Activated naive CD4-positive, alpha-beta T cell treated with anti-CD3 and anti-CD28 coated beads for 36 hours (primary cell): ENCODE measurements at regions not wholly inside any gene's neighbourhood (a gene's known extent, or its start where the extent isn't known, plus 50 kb on each side); places are given as distances from the start of the nearest gene placed in this dataset.
A peak's percentile ranks its signal among the peaks of the same experiment; 100 is the strongest.
"Not testable (repeated sequence)": the region's sequence is repeated elsewhere in the genome, so short reads cannot be mapped to it uniquely, and the experiment has no call there.

Source experiments
- CTCF ChIA-PET: fragments of 350-600 bp; sonication (Branson Sonifier 250); formaldehyde crosslinking; loops from one replicate; lab custom pipeline; 2021; ENCODE audit warnings: antibody characterized with exemption; lab: Charles Lee
- DNase-seq: peaks from one replicate; pipeline ENCODE4 v3.0.0-alpha.2; 2020
- H3K27ac Mint-ChIP-seq: one replicate; pipeline ENCODE4 v1.8.0; 2021; ENCODE audit warnings: mild to moderate bottlenecking, mixed read lengths
- H3K27me3 Mint-ChIP-seq: one replicate; pipeline ENCODE4 v1.8.0; 2021; ENCODE audit warnings: low read depth, mixed read lengths
- H3K36me3 Mint-ChIP-seq: one replicate; pipeline ENCODE4 v1.8.0; 2021; ENCODE audit warnings: low read depth, mixed read lengths
- H3K4me1 Mint-ChIP-seq: one replicate; pipeline ENCODE4 v1.8.0; 2021; ENCODE audit warnings: low read depth, mixed read lengths
- H3K4me3 Mint-ChIP-seq: one replicate; pipeline ENCODE4 v1.8.0; 2021; ENCODE audit warnings: mild to moderate bottlenecking, moderate library complexity, mixed read lengths
- H3K9me3 Mint-ChIP-seq: one replicate; pipeline ENCODE4 v1.8.0; 2021; ENCODE audit warnings: mixed read lengths
- intact Hi-C: fragments of 100-400 bp; cut with micrococcal nuclease; formaldehyde crosslinking; loops from one replicate; pipeline ENCODE4 v1.15.1; 2023

GRCh38 chr3:75138345-75138744 lies 523.9 kb upstream of the CNTN3 start:
- Mint-ChIP-seq H3K9me3 (no peaks in the 10 kb centered on the region), H3K27ac (no peak overlapping the region), H3K36me3 (no peaks in the 10 kb centered on the region), H3K27me3 (no peaks in the 10 kb centered on the region), H3K4me1 (no peaks in the 10 kb centered on the region), H3K4me3 (no peak overlapping the region)
- CTCF ChIA-PET = no interaction called here
- no peak for DNase-seq
- intact Hi-C loops = no loop called here

GRCh38 chr3:75140904-75141615 lies 523.1 kb upstream of the FRG2C start:
- H3K27me3 Mint-ChIP-seq = no peaks in the 10 kb centered on the region
- H3K9me3 Mint-ChIP-seq = no peaks in the 10 kb centered on the region
- peak; percentile 6 for DNase-seq
- no peak overlapping the region for H3K27ac Mint-ChIP-seq
- CTCF ChIA-PET = no interaction called here
- no peak overlapping the region for H3K4me3 Mint-ChIP-seq
- intact Hi-C loops = no loop called here
- no peaks in the 10 kb centered on the region for H3K4me1 Mint-ChIP-seq
- H3K36me3 Mint-ChIP-seq = no peaks in the 10 kb centered on the region

- Mint-ChIP-seq H3K36me3 (no peaks in the 10 kb centered on the region), H3K27ac (no peak overlapping the region), H3K4me3 (no peak overlapping the region), H3K9me3 (no peaks in the 10 kb centered on the region), H3K27me3 (no peaks in the 10 kb centered on the region), H3K4me1 (no peaks in the 10 kb centered on the region)
- intact Hi-C loops = no loop called here
- CTCF ChIA-PET = no interaction called here
- DNase-seq = no peak
Observed at GRCh38 chr3:75144406-75144805, 519.7 kb upstream of the FRG2C start.

- H3K4me3 Mint-ChIP-seq = no peak overlapping the region
- H3K27me3 Mint-ChIP-seq = no peaks in the 10 kb centered on the region
- no peak for DNase-seq
- no peak overlapping the region for H3K27ac Mint-ChIP-seq
- CTCF ChIA-PET = no interaction called here
- no peaks in the 10 kb centered on the region for H3K9me3 Mint-ChIP-seq
- intact Hi-C loops = loop anchor here (2.0 to 5.0 kb wide), 2 partner anchors 904 to 1303 kb away; no protein-coding TSS in a partner anchor
- H3K36me3 Mint-ChIP-seq = no peaks in the 10 kb centered on the region
- no peaks in the 10 kb centered on the region for H3K4me1 Mint-ChIP-seq
Observed at GRCh38 chr3:75171630-75172230, 492.4 kb upstream of the FRG2C start.

- Mint-ChIP-seq H3K4me1 (no peaks in the 10 kb centered on the region), H3K27ac (no peak overlapping the region), H3K9me3 (no peaks in the 10 kb centered on the region), H3K4me3 (no peak overlapping the region), H3K36me3 (no peaks in the 10 kb centered on the region), H3K27me3 (peaks cover 2% of the 10 kb centered on the region)
- DNase-seq = no peak
- intact Hi-C loops = no loop called here
- CTCF ChIA-PET = no interaction called here
Observed at GRCh38 chr3:75176937-75177336, 487.2 kb upstream of the FRG2C start.

GRCh38 chr3:75180235-75180944 lies 483.7 kb upstream of the FRG2C start:
- CTCF ChIA-PET = interaction anchor here (1.5 kb wide), 1 partner anchor 12 kb away, joined by 5 read pairs; no protein-coding TSS in a partner anchor
- H3K9me3 Mint-ChIP-seq = no peaks in the 10 kb centered on the region
- no peaks in the 10 kb centered on the region for H3K4me1 Mint-ChIP-seq
- intact Hi-C loops = no loop called here
- no peak overlapping the region for H3K27ac Mint-ChIP-seq
- DNase-seq = no peak
- H3K4me3 Mint-ChIP-seq = no peak overlapping the region
- H3K36me3 Mint-ChIP-seq = no peaks in the 10 kb centered on the region
- peaks cover 2% of the 10 kb centered on the region for H3K27me3 Mint-ChIP-seq

- intact Hi-C loops = no loop called here
- no peaks in the 10 kb centered on the region for H3K9me3 Mint-ChIP-seq
Observed at GRCh38 chr3:75180945-75181298, 483.2 kb upstream of the FRG2C start.

GRCh38 chr3:75188962-75189361 lies 475.2 kb upstream of the FRG2C start:
- Mint-ChIP-seq H3K9me3 (no peaks in the 10 kb centered on the region), H3K4me3 (no peak overlapping the region), H3K27me3 (peaks cover 9% of the 10 kb centered on the region), H3K36me3 (no peaks in the 10 kb centered on the region), H3K27ac (no peak overlapping the region), H3K4me1 (no peaks in the 10 kb centered on the region)
- CTCF ChIA-PET = interaction anchor here (0.6 kb wide), 1 partner anchor 64 kb away, joined by 3 read pairs; no protein-coding TSS in a partner anchor
- intact Hi-C loops = no loop called here
- DNase-seq = no peak

More at GRCh38 chr3:75180945-75181298, 483.2 kb upstream of the FRG2C start:
- Mint-ChIP-seq H3K27me3 (peaks cover 2% of the 10 kb centered on the region), H3K27ac (no peak overlapping the region), H3K4me1 (no peaks in the 10 kb centered on the region), H3K36me3 (no peaks in the 10 kb centered on the region), H3K4me3 (no peak overlapping the region)
- DNase-seq = no peak
- CTCF ChIA-PET = interaction anchor here (1.5 kb wide), 1 partner anchor 11 kb away, joined by 5 read pairs; no protein-coding TSS in a partner anchor

- no peak overlapping the region for H3K4me3 Mint-ChIP-seq
Observed at GRCh38 chr3:75192146-75192616, 471.9 kb upstream of the FRG2C start.

GRCh38 chr3:75193797-75194196 lies 470.3 kb upstream of the FRG2C start:
- Mint-ChIP-seq H3K36me3 (no peaks in the 10 kb centered on the region), H3K27me3 (peaks cover 10% of the 10 kb centered on the region), H3K4me1 (no peaks in the 10 kb centered on the region), H3K27ac (no peak overlapping the region), H3K4me3 (no peak overlapping the region), H3K9me3 (no peaks in the 10 kb centered on the region)
- no peak for DNase-seq
- intact Hi-C loops = loop anchor here (2.0 to 10.0 kb wide), 3 partner anchors 169 to 449 kb away; no protein-coding TSS in a partner anchor
- CTCF ChIA-PET = interaction anchor here (0.6 to 3.7 kb wide), 3 partner anchors 229 to 1681 kb away, joined by 3 to 16 read pairs (median 4); no protein-coding TSS in a partner anchor

More at GRCh38 chr3:75192146-75192616, 471.9 kb upstream of the FRG2C start:
- intact Hi-C loops = loop anchor here (1.0 to 10.0 kb wide), 4 partner anchors 171 to 450 kb away; no protein-coding TSS in a partner anchor
- H3K4me1 Mint-ChIP-seq = no peaks in the 10 kb centered on the region
- DNase-seq = peak; percentile 74
- no peak overlapping the region for H3K27ac Mint-ChIP-seq
- H3K9me3 Mint-ChIP-seq = no peaks in the 10 kb centered on the region
- peaks cover 8% of the 10 kb centered on the region for H3K27me3 Mint-ChIP-seq
- CTCF ChIA-PET = interaction anchor here (0.7 to 3.7 kb wide), 14 partner anchors 9 to 394 kb away, joined by 3 to 16 read pairs (median 3); no protein-coding TSS in a partner anchor
- H3K36me3 Mint-ChIP-seq = no peaks in the 10 kb centered on the region

GRCh38 chr3:75214332-75214731 lies 449.8 kb upstream of the FRG2C start:
- DNase-seq, H3K27me3 Mint-ChIP-seq, CTCF ChIA-PET, H3K9me3 Mint-ChIP-seq, H3K4me3 Mint-ChIP-seq, H3K27ac Mint-ChIP-seq, intact Hi-C loops, H3K4me1 Mint-ChIP-seq, H3K36me3 Mint-ChIP-seq: not testable (repeated sequence)

- intact Hi-C loops = no loop called here
- Mint-ChIP-seq H3K9me3 (peaks cover 3% of the 10 kb centered on the region), H3K4me1 (no peaks in the 10 kb centered on the region), H3K4me3 (no peak overlapping the region), H3K27ac (no peak overlapping the region), H3K27me3 (peaks cover 5% of the 10 kb centered on the region), H3K36me3 (no peaks in the 10 kb centered on the region)
- no peak for DNase-seq
- CTCF ChIA-PET = no interaction called here
Observed at GRCh38 chr3:75218577-75218976, 445.6 kb upstream of the FRG2C start.
